Gastroesophageal sphincter (tissue), 3 donors: ENCODE measurements at regions not wholly inside any gene's neighbourhood (a gene's known extent, or its start where the extent isn't known, plus 50 kb on each side); places are given as distances from the start of the nearest gene placed in this dataset.

Experiments used
- CTCF ChIP-seq, 4 experiments: fragments of 200-600 bp in 2 of 4; fragments of 450-650 bp in 2 of 4; sonication (generic) in 1 of 4; IDR thresholded peaks; one replicate each; pipeline ENCODE4 v1.5.1; 2017 to 2019; ENCODE audit warnings: antibody characterized with exemption in 4 of 4, mild to moderate bottlenecking in 2 of 4, moderate library complexity in 2 of 4
- EP300 ChIP-seq: sonication (generic); formaldehyde crosslinking; IDR thresholded peaks from one replicate; pipeline ENCODE4 v1.6.1; 2017; ENCODE audit warnings: antibody characterized with exemption, mild to moderate bottlenecking
- POLR2A ChIP-seq, 2 donors: fragments of 450-650 bp; IDR thresholded peaks; one replicate each; pipeline ENCODE4 v1.6.1; 2017; ENCODE audit warnings: antibody characterized with exemption in 2 of 2, mild to moderate bottlenecking in 2 of 2, moderate library complexity in 1 of 2
- POLR2AphosphoS5 ChIP-seq: sonication (generic); formaldehyde crosslinking; IDR thresholded peaks from one replicate; pipeline ENCODE4 v1.6.1; 2017; ENCODE audit warnings: antibody characterized with exemption

DNA sequence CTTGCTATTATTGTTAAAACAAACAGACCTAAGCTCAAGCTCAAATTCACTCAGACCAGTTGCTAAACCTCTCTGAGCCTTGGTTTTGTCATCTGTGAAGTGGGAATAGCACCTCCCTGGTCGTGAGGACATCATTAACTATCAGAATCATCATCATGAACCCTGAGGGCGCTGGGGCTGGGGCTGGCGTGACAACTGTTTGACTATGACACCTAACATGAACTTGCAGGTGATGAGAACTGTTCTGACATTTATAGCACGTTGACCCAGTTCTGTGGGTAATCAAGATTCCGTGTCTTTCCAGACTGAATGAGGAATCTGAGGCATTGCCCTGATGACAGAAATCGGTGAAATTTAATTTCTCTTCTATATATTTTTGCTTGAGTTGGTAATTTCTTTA lies 71.3 kb upstream of the CDH5 start:
- no peak for TF ChIP-seq CTCF (IDR thresholded peaks at IDR 0.05)
- TF ChIP-seq EP300, result no peak
- no peak for TF ChIP-seq POLR2A (IDR thresholded peaks at IDR 0.05)
- no peak for TF ChIP-seq POLR2AphosphoS5
